HepG2 (cell line): ENCODE measurements at regions not wholly inside any gene's neighbourhood (a gene's known extent, or its start where the extent isn't known, plus 50 kb on each side); places are given as distances from the start of the nearest gene placed in this dataset.
A peak's percentile ranks its signal among the peaks of the same experiment; 100 is the strongest.

Source experiments
- ATAC-seq: fragments of 200-7000 bp; cut with Tn5 transposase; 3 replicates; pipeline ENCODE4 v1.9.1; 2020; ENCODE audit warnings: mild to moderate bottlenecking, moderate library complexity
- BruUV-seq: library from RNA; stranded (reverse); fragments of 400-500 nt; replicated peaks from 2 replicates; lab custom pipeline; 2021; lab: Mats Ljungman, UMichigan
- CTCF ChIA-PET: fragments of 300-600 bp; formaldehyde crosslinking; extraction: SDS; loops from one replicate; lab custom pipeline; 2021; ENCODE audit warnings: low total read pairs, inconsistent platforms, low intra/inter-chr PET ratio; lab: Yijun Ruan, JAX
- POLR2A ChIA-PET: fragments of 350-600 bp; sonication (Branson Sonifier 250); formaldehyde crosslinking; loops from one replicate; lab custom pipeline; 2020; ENCODE audit warnings: antibody characterized with exemption, inconsistent platforms; lab: Yijun Ruan, JAX
- DNase-seq: peaks from one replicate; pipeline ENCODE4 v3.0.0-alpha.2; 2015; ENCODE audit warnings: low spot score
- FAIRE-seq: peaks from 3 replicates; lab custom pipeline; 2011; peaks lifted over from hg19 to GRCh38; lab: Jason Lieb, UNC
- H2AFZ ChIP-seq: one replicate; pipeline ENCODE4 v1.6.1; 2011; ENCODE audit warnings: low read length, inconsistent platforms
- H3K27ac ChIP-seq: fragments of 300-600 bp; 3 replicates; pipeline ENCODE4 v1.8.0; 2011; ENCODE audit warnings: mixed run types, mild to moderate bottlenecking, mixed read lengths, low read length, inconsistent platforms; ENCODE audit not compliant: insufficient read depth; ENCODE audit errors: extremely low read length
- H3K27me3 ChIP-seq, 2 experiments: fragments of 200-600 bp in 1 of 2; 2 replicates in 1 of 2; 3 replicates in 1 of 2; pipeline versions ENCODE4 v1.6.0 to v1.8.0; 2011; ENCODE audit warnings: low read length in 2 of 2, mild to moderate bottlenecking in 2 of 2, moderate library complexity in 2 of 2, inconsistent platforms in 1 of 2; ENCODE audit not compliant: insufficient read depth in 2 of 2, control insufficient read depth in 1 of 2
- H3K36me3 ChIP-seq, 2 experiments: fragments of 200-600 bp in 1 of 2; replicated peaks in 1 of 2; 2 replicates in 1 of 2; 3 replicates in 1 of 2; pipeline versions ENCODE4 v1.5.1 to v1.8.0; 2011; ENCODE audit warnings: low read length in 2 of 2, inconsistent platforms in 1 of 2; ENCODE audit not compliant: insufficient read depth in 2 of 2, control insufficient read depth in 1 of 2
- H3K4me1 ChIP-seq: 2 replicates; pipeline ENCODE4 v1.5.1; 2012; ENCODE audit warnings: low read length, inconsistent platforms; ENCODE audit not compliant: insufficient read depth
- H3K4me2 ChIP-seq: 2 replicates; pipeline ENCODE4 v1.6.0; 2011; ENCODE audit warnings: low read depth, low read length, inconsistent platforms
- H3K4me3 ChIP-seq, 3 experiments: fragments of 200-600 bp in 1 of 3; sonication (generic), shearing (Covaris generic) in 1 of 3; replicated peaks in 1 of 3; 2 replicates each; pipeline ENCODE4 v1.5.1; 2011 to 2016; ENCODE audit warnings: low read length in 3 of 3, inconsistent platforms in 2 of 3, low read depth in 2 of 3, mild to moderate bottlenecking in 2 of 3, control low read depth in 1 of 3, mixed read lengths in 1 of 3; ENCODE audit not compliant: insufficient read depth in 1 of 3
- H3K79me2 ChIP-seq: one replicate; pipeline ENCODE4 v1.6.1; 2011; ENCODE audit warnings: low read length, inconsistent platforms; ENCODE audit not compliant: insufficient read depth
- H3K9ac ChIP-seq: 2 replicates; pipeline ENCODE4 v1.6.0; 2011; ENCODE audit warnings: mild to moderate bottlenecking, low read depth, low read length, inconsistent platforms; ENCODE audit not compliant: insufficient read depth
- H3K9me3 ChIP-seq: 2 replicates; pipeline ENCODE4 v1.5.1; 2012; ENCODE audit warnings: mild to moderate bottlenecking, low read length
- H4K20me1 ChIP-seq: 2 replicates; pipeline ENCODE4 v1.6.0; 2011; ENCODE audit warnings: inconsistent platforms, mild to moderate bottlenecking, low read length, moderate library complexity; ENCODE audit not compliant: insufficient read depth
- MYC ChIP-seq: sonication (generic); formaldehyde crosslinking; IDR thresholded peaks from 2 replicates; pipeline ENCODE4 v1.9.0; 2021; ENCODE audit warnings: missing genetic modification reagents, borderline replicate concordance
- YEATS2 ChIP-seq: sonication (generic); formaldehyde crosslinking; IDR thresholded peaks from 2 replicates; pipeline ENCODE4 v1.4.0; 2020; ENCODE audit warnings: missing genetic modification reagents, borderline replicate concordance
- ZFP37 ChIP-seq: sonication (generic); formaldehyde crosslinking; IDR thresholded peaks from 2 replicates; pipeline ENCODE4 v1.4.0; 2020; ENCODE audit warnings: missing genetic modification reagents, borderline replicate concordance
- ZFY ChIP-seq: sonication (generic); formaldehyde crosslinking; IDR thresholded peaks from 2 replicates; pipeline ENCODE4 v1.4.0; 2020; ENCODE audit warnings: missing genetic modification reagents
- ZNF34 ChIP-seq: sonication (generic); formaldehyde crosslinking; IDR thresholded peaks from 2 replicates; pipeline ENCODE4 v1.4.0; 2020; ENCODE audit warnings: mild to moderate bottlenecking, missing genetic modification reagents, borderline replicate concordance
- ZNF83 ChIP-seq: sonication (generic); formaldehyde crosslinking; IDR thresholded peaks from 2 replicates; pipeline ENCODE4 v1.4.0; 2020; ENCODE audit warnings: missing genetic modification reagents, mild to moderate bottlenecking, borderline replicate concordance
- ZNF878 ChIP-seq: sonication (generic); formaldehyde crosslinking; IDR thresholded peaks from 2 replicates; pipeline ENCODE4 v1.8.1; 2023; ENCODE audit warnings: mild to moderate bottlenecking, missing genetic modification reagents, moderate library complexity
- WGBS: methylation state at CpG from one replicate; pipeline ENCODE4 v1.1.6; 2017; ENCODE audit warnings: low lambda C conversion rate; 5-methylcytosine and 5-hydroxymethylcytosine counted together
- in situ Hi-C: cut with HindIII; loops from 2 replicates; pipeline ENCODE4 v1.10.0; 2017; ENCODE audit warnings: low pct_unique_long_range_greater_than_20kb; ENCODE audit not compliant: extremely low pct_ligation_motif_present
- intact Hi-C: fragments of 100-400 bp; cut with micrococcal nuclease; formaldehyde crosslinking; loops from one replicate; pipeline ENCODE4 v1.10.0; 2022; ENCODE audit not compliant: unreplicated experiment
- TF ChIP-seq, protein P1 (sequence below): sonication (generic); formaldehyde crosslinking; IDR thresholded peaks from 2 replicates; pipeline ENCODE4 v1.4.0; 2020; ENCODE audit warnings: missing genetic modification reagents, borderline replicate concordance
- TF ChIP-seq, protein P2 (sequence below), 2 experiments: fragments of 450-650 bp in 1 of 2; sonication (generic) in 1 of 2; formaldehyde crosslinking in 1 of 2; IDR thresholded peaks; 2 replicates each; pipeline versions ENCODE4 v1.6.1 to v1.8.0; 2016 to 2022; ENCODE audit warnings: antibody characterized with exemption in 1 of 2, mild to moderate bottlenecking in 1 of 2, missing genetic modification reagents in 1 of 2

DNA sequence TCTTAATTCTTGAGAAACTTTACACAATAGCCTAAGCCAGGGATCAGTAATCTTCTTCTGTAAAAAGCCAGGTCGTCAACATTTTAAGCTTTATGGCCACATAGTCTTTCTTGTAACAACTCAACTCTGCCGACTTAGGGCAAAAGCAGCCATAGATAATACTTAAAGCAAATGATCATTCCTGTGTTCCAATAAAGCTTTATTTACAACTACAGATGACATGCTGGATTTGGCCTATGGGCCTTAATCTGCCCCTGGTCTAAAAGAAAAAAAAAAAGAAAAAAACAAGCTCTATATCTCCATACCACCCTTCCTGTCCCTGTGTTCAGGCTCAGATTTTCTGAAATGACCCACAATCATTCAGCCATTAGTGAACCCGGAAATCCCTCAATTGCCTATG lies 220.3 kb downstream of the ENC1 start:
- FAIRE-seq (no peak), DNase-seq (no peak), ATAC-seq (no peak)
- Histone ChIP-seq H4K20me1 (no peaks in the 10 kb centered on the region), H3K79me2 (no peaks in the 10 kb centered on the region), H2AFZ (no peak overlapping the region), H3K4me2 (no peak overlapping the region), H3K27me3 (no peaks in the 10 kb centered on the region), H3K36me3 (no peaks in the 10 kb centered on the region), H3K4me1 (peaks cover 60% of the 10 kb centered on the region), H3K9ac (no peak overlapping the region), H3K9me3 (no peaks in the 10 kb centered on the region), H3K27ac (no peak overlapping the region), H3K4me3 (no peak overlapping the region)
- TF ChIP-seq, protein P1, sequence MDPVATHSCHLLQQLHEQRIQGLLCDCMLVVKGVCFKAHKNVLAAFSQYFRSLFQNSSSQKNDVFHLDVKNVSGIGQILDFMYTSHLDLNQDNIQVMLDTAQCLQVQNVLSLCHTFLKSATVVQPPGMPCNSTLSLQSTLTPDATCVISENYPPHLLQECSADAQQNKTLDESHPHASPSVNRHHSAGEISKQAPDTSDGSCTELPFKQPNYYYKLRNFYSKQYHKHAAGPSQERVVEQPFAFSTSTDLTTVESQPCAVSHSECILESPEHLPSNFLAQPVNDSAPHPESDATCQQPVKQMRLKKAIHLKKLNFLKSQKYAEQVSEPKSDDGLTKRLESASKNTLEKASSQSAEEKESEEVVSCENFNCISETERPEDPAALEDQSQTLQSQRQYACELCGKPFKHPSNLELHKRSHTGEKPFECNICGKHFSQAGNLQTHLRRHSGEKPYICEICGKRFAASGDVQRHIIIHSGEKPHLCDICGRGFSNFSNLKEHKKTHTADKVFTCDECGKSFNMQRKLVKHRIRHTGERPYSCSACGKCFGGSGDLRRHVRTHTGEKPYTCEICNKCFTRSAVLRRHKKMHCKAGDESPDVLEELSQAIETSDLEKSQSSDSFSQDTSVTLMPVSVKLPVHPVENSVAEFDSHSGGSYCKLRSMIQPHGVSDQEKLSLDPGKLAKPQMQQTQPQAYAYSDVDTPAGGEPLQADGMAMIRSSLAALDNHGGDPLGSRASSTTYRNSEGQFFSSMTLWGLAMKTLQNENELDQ (CRISPR knock-in tag): no peak
- TF ChIP-seq ZFY (CRISPR knock-in tag) (no peak), ZNF34 (CRISPR knock-in tag) (no peak), MYC (CRISPR knock-in tag) (no peak), ZNF83 (CRISPR knock-in tag) (no peak), ZFP37 (CRISPR knock-in tag) (no peak), ZNF878 (CRISPR knock-in tag) (no peak), YEATS2 (CRISPR knock-in tag) (no peak)
- TF ChIP-seq, protein P2, sequence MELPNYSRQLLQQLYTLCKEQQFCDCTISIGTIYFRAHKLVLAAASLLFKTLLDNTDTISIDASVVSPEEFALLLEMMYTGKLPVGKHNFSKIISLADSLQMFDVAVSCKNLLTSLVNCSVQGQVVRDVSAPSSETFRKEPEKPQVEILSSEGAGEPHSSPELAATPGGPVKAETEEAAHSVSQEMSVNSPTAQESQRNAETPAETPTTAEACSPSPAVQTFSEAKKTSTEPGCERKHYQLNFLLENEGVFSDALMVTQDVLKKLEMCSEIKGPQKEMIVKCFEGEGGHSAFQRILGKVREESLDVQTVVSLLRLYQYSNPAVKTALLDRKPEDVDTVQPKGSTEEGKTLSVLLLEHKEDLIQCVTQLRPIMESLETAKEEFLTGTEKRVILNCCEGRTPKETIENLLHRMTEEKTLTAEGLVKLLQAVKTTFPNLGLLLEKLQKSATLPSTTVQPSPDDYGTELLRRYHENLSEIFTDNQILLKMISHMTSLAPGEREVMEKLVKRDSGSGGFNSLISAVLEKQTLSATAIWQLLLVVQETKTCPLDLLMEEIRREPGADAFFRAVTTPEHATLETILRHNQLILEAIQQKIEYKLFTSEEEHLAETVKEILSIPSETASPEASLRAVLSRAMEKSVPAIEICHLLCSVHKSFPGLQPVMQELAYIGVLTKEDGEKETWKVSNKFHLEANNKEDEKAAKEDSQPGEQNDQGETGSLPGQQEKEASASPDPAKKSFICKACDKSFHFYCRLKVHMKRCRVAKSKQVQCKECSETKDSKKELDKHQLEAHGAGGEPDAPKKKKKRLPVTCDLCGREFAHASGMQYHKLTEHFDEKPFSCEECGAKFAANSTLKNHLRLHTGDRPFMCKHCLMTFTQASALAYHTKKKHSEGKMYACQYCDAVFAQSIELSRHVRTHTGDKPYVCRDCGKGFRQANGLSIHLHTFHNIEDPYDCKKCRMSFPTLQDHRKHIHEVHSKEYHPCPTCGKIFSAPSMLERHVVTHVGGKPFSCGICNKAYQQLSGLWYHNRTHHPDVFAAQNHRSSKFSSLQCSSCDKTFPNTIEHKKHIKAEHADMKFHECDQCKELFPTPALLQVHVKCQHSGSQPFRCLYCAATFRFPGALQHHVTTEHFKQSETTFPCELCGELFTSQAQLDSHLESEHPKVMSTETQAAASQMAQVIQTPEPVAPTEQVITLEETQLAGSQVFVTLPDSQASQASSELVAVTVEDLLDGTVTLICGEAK (IDR thresholded peaks at IDR 0.05): 0 out of 2 replicates have a peak, but pooled peaks have one; percentile 14
- TF ChIP-seq, protein P2 (CRISPR knock-in tag; IDR thresholded peaks at IDR 0.05): no peak
- intact Hi-C loops (no loop called here), in situ Hi-C loops (no loop called here)
- ChIA-PET CTCF (no interaction called here), POLR2A (no interaction called here)
- WGBS: 87% methylated on average over 3 of the region's 3 CpGs
- no TSS peak for BruUV-seq
